CD14-positive monocyte (primary cell): ENCODE measurements at regions not wholly inside any gene's neighbourhood (a gene's known extent, or its start where the extent isn't known, plus 50 kb on each side); places are given as distances from the start of the nearest gene placed in this dataset.

Experiments used
- DNase-seq, 3 donors: peaks; one replicate each; pipeline ENCODE4 v3.0.0-alpha.2; 2011 to 2022
- H2AFZ ChIP-seq: 2 replicates; pipeline ENCODE4 v1.6.0; 2012; ENCODE audit warnings: mild to moderate bottlenecking, low read depth, low read length, inconsistent platforms; ENCODE audit not compliant: insufficient read depth, poor library complexity, severe bottlenecking
- H3K27ac ChIP-seq, 2 donors: 1 replicate in 1 of 2; 2 replicates in 1 of 2; pipeline ENCODE4 v1.5.1; 2012 to 2013; ENCODE audit warnings: low read length in 2 of 2, control low read depth in 1 of 2, inconsistent platforms in 1 of 2, low read depth in 1 of 2, mild to moderate bottlenecking in 1 of 2
- H3K27me3 ChIP-seq, 2 donors: one replicate each; pipeline versions ENCODE4 v1.6.0 to v1.6.1; 2011 to 2013; ENCODE audit warnings: low read length in 2 of 2; ENCODE audit not compliant: control insufficient read depth in 2 of 2, insufficient read depth in 2 of 2
- H3K36me3 ChIP-seq, 2 donors: replicated peaks in 1 of 2; 1 replicate in 1 of 2; 2 replicates in 1 of 2; pipeline versions ENCODE4 v1.5.1 to v1.6.1; 2012 to 2013; ENCODE audit warnings: low read length in 2 of 2, control low read depth in 1 of 2, inconsistent platforms in 1 of 2, mild to moderate bottlenecking in 1 of 2; ENCODE audit not compliant: insufficient read depth in 2 of 2, control insufficient read depth in 1 of 2
- H3K4me1 ChIP-seq, 2 donors: 1 replicate in 1 of 2; 2 replicates in 1 of 2; pipeline versions ENCODE4 v1.5.1 to v1.6.1; 2012 to 2013; ENCODE audit warnings: low read length in 2 of 2, control low read depth in 1 of 2, inconsistent platforms in 1 of 2, mild to moderate bottlenecking in 1 of 2, moderate library complexity in 1 of 2; ENCODE audit not compliant: insufficient read depth in 2 of 2, control insufficient read depth in 1 of 2
- H3K4me2 ChIP-seq: replicated peaks from 2 replicates; pipeline ENCODE3; 2012; ENCODE audit warnings: low read length, moderate library complexity, mild to moderate bottlenecking; ENCODE audit not compliant: poor library complexity, severe bottlenecking; ENCODE audit errors: extremely low read depth
- H3K4me3 ChIP-seq, 3 experiments: fragments of 200-600 bp in 1 of 3; sonication (generic) in 1 of 3; replicated peaks in 1 of 3; 1 replicate in 2 of 3; 2 replicates in 1 of 3; pipeline ENCODE4 v1.5.1; 2011 to 2013; ENCODE audit warnings: low read length in 3 of 3, mild to moderate bottlenecking in 3 of 3, control low read depth in 2 of 3, low read depth in 2 of 3, inconsistent platforms in 1 of 3, moderate library complexity in 1 of 3
- H3K79me2 ChIP-seq: 2 replicates; pipeline ENCODE4 v1.6.0; 2012; ENCODE audit warnings: mild to moderate bottlenecking, control low read depth, inconsistent platforms, low read length, moderate library complexity; ENCODE audit not compliant: insufficient read depth
- H3K9ac ChIP-seq: 2 replicates; pipeline ENCODE4 v1.6.0; 2017; ENCODE audit warnings: low read length, mild to moderate bottlenecking; ENCODE audit not compliant: insufficient read depth, poor library complexity, severe bottlenecking
- H3K9me3 ChIP-seq, 2 donors: replicated peaks in 1 of 2; 1 replicate in 1 of 2; 2 replicates in 1 of 2; pipeline versions ENCODE4 v1.5.1 to v1.6.1; 2012 to 2013; ENCODE audit warnings: low read length in 2 of 2, control low read depth in 1 of 2; ENCODE audit not compliant: control insufficient read depth in 1 of 2, insufficient read depth in 1 of 2
- H4K20me1 ChIP-seq: 2 replicates; pipeline ENCODE4 v1.6.0; 2012; ENCODE audit warnings: mild to moderate bottlenecking, low read length, control low read depth, moderate library complexity; ENCODE audit not compliant: insufficient read depth
- H3K27ac Mint-ChIP-seq, 7 donors: one replicate each; pipeline ENCODE4 v1.8.0; 2020; ENCODE audit warnings: mild to moderate bottlenecking in 7 of 7, mixed read lengths in 7 of 7, moderate library complexity in 6 of 7, inconsistent platforms in 2 of 7
- H3K27me3 Mint-ChIP-seq, 3 donors: one replicate each; pipeline ENCODE4 v1.8.0; 2021 to 2022; ENCODE audit warnings: low read depth in 3 of 3, mild to moderate bottlenecking in 3 of 3, mixed read lengths in 3 of 3, moderate library complexity in 3 of 3, inconsistent platforms in 1 of 3
- H3K36me3 Mint-ChIP-seq, 2 donors: one replicate each; pipeline ENCODE4 v1.8.0; 2020; ENCODE audit warnings: mixed read lengths in 2 of 2, inconsistent platforms in 1 of 2, mild to moderate bottlenecking in 1 of 2
- H3K4me1 Mint-ChIP-seq: one replicate; pipeline ENCODE4 v1.8.0; 2020; ENCODE audit warnings: mild to moderate bottlenecking, mixed read lengths
- H3K4me3 Mint-ChIP-seq, 2 donors: one replicate each; pipeline ENCODE4 v1.8.0; 2020; ENCODE audit warnings: mild to moderate bottlenecking in 2 of 2, mixed read lengths in 2 of 2, moderate library complexity in 1 of 2
- H3K9me3 Mint-ChIP-seq, 7 donors: one replicate each; pipeline ENCODE4 v1.8.0; 2020 to 2022; ENCODE audit warnings: mixed read lengths in 7 of 7, mild to moderate bottlenecking in 6 of 7, moderate library complexity in 6 of 7, inconsistent platforms in 2 of 7
- WGBS: methylation state at CpG from one replicate; pipeline ENCODE4 v1.1.5; 2013; ENCODE audit warnings: missing lambda C conversion rate; ENCODE audit not compliant: insufficient coverage; 5-methylcytosine and 5-hydroxymethylcytosine counted together
- intact Hi-C, 2 donors: fragments of 100-400 bp; cut with micrococcal nuclease; formaldehyde crosslinking; loops; one replicate each; pipeline versions ENCODE4 v1.15.0 to v1.15.1; 2023
- TF ChIP-seq, protein P1 (sequence below): fragments of 200-600 bp; IDR thresholded peaks from one replicate; pipeline ENCODE4 v1.8.0; 2022; ENCODE audit warnings: antibody characterized with exemption, mild to moderate bottlenecking

DNA sequence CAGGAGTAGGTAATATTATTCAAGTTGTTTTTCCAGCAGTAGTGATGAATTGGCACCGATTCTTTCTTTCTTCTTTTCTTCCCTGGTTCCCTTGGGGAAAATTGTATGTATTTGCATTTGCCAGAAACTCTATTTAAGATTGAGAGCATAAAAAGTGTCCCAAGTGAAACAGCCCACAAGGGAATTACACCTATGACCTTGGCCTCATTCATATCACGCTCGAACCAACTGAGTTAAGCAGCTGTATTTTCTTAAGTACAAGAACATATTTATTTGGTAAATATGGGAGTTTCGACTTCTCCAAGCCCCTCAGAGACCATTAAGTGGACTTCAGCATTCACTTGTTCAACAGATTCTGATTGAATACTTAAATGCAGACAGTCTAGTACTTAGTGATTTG is 54.1 kb upstream of the MET start:
- Histone ChIP-seq H3K4me1 (no peaks in the 10 kb centered on the region), H3K79me2 (no peaks in the 10 kb centered on the region), H2AFZ (no peak overlapping the region), H3K27me3 (peaks cover 38 to 40% of the 10 kb centered on the region in 2 donors), H4K20me1 (no peaks in the 10 kb centered on the region), H3K9me3 (peaks cover 0 to 4% of the 10 kb centered on the region in 2 donors), H3K4me3 (no peak overlapping the region), H3K36me3 (no peaks in the 10 kb centered on the region), H3K27ac (no peak overlapping the region), H3K9ac (no peak overlapping the region), H3K4me2 (no peak overlapping the region)
- Mint-ChIP-seq H3K36me3 (peaks cover 0 to 2% of the 10 kb centered on the region in 2 donors), H3K27me3 (peaks cover 16 to 44% (median 18%) of the 10 kb centered on the region in 3 donors), H3K4me3 (no peak overlapping the region), H3K4me1 (peaks cover 3% of the 10 kb centered on the region), H3K9me3 (peaks cover 0 to 7% (median 6%) of the 10 kb centered on the region in 7 donors), H3K27ac (no peak overlapping the region)
- no peak for DNase-seq
- WGBS = no CpG with 5 or more reads among the region's 4 CpGs
- TF ChIP-seq, protein P1, sequence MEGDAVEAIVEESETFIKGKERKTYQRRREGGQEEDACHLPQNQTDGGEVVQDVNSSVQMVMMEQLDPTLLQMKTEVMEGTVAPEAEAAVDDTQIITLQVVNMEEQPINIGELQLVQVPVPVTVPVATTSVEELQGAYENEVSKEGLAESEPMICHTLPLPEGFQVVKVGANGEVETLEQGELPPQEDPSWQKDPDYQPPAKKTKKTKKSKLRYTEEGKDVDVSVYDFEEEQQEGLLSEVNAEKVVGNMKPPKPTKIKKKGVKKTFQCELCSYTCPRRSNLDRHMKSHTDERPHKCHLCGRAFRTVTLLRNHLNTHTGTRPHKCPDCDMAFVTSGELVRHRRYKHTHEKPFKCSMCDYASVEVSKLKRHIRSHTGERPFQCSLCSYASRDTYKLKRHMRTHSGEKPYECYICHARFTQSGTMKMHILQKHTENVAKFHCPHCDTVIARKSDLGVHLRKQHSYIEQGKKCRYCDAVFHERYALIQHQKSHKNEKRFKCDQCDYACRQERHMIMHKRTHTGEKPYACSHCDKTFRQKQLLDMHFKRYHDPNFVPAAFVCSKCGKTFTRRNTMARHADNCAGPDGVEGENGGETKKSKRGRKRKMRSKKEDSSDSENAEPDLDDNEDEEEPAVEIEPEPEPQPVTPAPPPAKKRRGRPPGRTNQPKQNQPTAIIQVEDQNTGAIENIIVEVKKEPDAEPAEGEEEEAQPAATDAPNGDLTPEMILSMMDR = no peak
- intact Hi-C loops = no loop called here

DNA sequence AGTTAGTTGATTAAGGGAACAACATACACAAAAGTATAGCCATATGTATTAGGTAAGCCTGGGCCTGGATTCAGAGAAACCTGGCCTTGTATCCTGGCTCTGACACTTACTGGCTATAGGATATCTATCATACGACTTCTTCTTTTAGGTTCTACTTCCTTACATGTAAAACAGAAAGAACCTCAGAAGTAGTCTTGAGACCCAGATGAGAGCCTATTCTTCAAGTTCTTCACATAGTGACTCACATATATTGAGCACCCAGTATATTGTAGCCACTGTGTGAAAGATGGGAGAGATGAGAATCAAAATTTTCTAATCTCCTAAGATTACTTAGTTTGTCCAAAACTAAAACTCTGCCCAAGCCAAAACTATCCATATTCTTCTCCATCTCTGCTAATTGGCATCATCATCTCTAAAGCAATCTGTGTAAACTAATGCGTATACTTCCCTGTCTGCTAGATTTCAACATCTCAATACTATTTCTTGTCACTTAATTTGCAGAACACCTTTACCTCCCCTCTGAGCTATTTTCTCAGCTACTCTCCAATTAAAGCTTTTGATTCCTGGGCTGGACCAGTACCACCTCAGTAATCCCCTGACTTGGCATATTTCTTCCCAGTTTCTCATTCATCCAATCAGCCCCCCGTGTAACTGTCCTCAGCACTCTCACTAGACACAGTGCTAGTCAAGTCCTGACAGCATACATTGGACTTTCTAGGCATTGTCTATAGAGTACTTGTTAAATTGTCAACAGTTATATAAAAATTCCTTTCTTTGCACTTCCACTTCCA is 53.5 kb upstream of the MET start:
- Histone ChIP-seq H3K4me3 (no peak overlapping the region), H3K79me2 (no peaks in the 10 kb centered on the region), H2AFZ (no peak overlapping the region), H3K36me3 (no peaks in the 10 kb centered on the region), H3K9me3 (peaks cover 0 to 4% of the 10 kb centered on the region in 2 donors), H4K20me1 (no peaks in the 10 kb centered on the region), H3K9ac (no peak overlapping the region), H3K27me3 (peaks cover 34 to 38% of the 10 kb centered on the region in 2 donors), H3K27ac (no peak overlapping the region), H3K4me2 (no peak overlapping the region), H3K4me1 (no peaks in the 10 kb centered on the region)
- H3K4me3 Mint-ChIP-seq = no peak overlapping the region
- peaks cover 3% of the 10 kb centered on the region for H3K4me1 Mint-ChIP-seq
- peaks cover 0 to 2% of the 10 kb centered on the region in 2 donors for H3K36me3 Mint-ChIP-seq
- WGBS = 93% methylated on average over 2 of the region's 3 CpGs
- no peak overlapping the region for H3K27ac Mint-ChIP-seq
- DNase-seq = peak in 2 of 3 donors; percentile 8 to 43
- intact Hi-C loops = no loop called here
- TF ChIP-seq, protein P1 = no peak
- H3K9me3 Mint-ChIP-seq = peaks cover 0 to 7% (median 6%) of the 10 kb centered on the region in 7 donors
- peaks cover 11 to 41% (median 19%) of the 10 kb centered on the region in 3 donors for H3K27me3 Mint-ChIP-seq
